NCI-H2107 (cell line): ENCODE measurements at regions not wholly inside any gene's neighbourhood (a gene's known extent, or its start where the extent isn't known, plus 50 kb on each side); places are given as distances from the start of the nearest gene placed in this dataset.
A peak's percentile ranks its signal among the peaks of the same experiment; 100 is the strongest.
"Not testable (repeated sequence)": the region's sequence is repeated elsewhere in the genome, so short reads cannot be mapped to it uniquely, and the experiment has no call there.

Experiments
- DNase-seq: peaks from one replicate; lab custom pipeline; 2025; lab: John Stamatoyannopoulos, UW

GRCh38 chr2:176574484-176575236, 305.4 kb downstream of the MTX2 start:
- no peak for DNase-seq

DNA sequence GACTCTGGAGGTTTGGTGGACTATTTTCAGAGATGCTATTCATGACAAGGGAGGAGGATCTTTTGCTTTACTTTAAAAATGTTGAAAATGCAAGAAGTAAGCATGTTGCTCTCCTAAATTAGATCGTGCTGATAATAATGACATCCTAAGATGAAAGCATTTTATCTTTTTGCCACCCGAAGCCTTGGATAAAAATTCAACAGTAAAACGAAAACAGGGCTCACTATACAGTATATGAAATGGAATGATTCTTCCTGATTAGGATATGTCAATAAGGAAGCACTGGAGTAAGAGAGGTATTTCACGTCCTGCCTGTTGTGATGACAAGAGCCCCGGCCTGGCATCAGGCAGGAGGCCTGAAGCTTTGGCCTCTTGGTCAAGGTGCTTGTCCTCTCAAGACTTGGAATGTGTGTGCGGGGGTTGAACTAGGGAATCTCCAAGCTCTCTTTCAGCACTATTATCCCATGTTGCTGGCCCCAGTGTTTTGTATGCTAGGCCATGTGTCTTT, 306.0 kb downstream of the MTX2 start:
- DNase-seq = no peak

DNA sequence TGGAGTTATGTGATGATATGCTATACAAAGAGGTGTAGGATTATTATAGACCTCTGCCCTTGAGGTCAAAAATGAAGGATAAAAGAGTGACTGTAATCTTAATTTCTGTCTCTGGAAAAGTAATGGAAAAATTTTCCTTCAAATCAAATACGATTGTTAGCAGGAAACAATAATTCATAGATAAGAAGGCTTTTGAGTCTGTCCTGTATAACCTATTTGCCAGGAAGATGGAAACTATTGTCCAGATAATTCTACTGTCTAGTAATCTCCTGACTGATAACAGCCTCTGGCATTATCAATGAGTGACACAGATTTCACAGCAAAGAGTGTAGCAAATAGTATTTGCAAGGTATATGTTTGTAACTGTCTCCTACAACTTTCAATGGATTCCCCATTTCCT, 307.8 kb downstream of the MTX2 start:
- no peak for DNase-seq

GRCh38 chr2:176578292-176578691, 309.1 kb downstream of the MTX2 start:
- not testable (repeated sequence) for DNase-seq

- DNase-seq = no peak
These were observed 310.4 kb downstream of the MTX2 start for GRCh38 chr2:176579608-176580007.

DNA sequence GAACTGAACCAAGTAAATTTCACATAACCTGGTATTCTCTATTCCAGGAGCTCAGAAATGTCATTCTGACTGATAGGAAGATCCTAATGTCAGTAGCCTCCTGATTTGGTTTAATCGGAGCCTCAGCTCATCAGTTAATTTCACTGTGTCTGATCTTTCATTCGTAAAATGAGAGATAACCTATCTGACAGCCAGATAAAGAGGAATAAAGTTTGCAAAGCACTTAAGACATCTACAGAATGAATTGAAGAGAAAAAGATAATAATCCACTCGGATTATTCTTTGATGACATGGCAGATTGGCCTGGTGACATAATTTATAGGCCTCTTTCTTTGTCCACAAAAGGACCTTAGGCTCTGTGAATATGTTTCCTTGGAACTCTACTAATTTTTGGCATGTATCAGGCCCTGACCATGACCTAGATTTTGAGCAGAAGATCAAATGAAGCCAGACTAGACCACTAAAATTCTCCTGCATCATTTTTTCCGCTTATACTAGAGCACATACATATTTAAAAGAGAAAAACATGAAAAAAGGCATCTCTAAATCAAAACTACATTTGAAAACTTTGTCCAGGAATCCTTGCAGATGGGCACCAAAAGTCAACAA, 312.4 kb downstream of the MTX2 start:
- no peak for DNase-seq

GRCh38 chr2:176582176-176582575, 312.9 kb downstream of the MTX2 start:
- DNase-seq = no peak

GRCh38 chr2:176582990-176583481, 313.8 kb downstream of the MTX2 start:
- no peak for DNase-seq

GRCh38 chr2:176583607-176584006, 314.4 kb downstream of the MTX2 start:
- DNase-seq = no peak

- DNase-seq = no peak
These were observed 315.1 kb downstream of the MTX2 start for GRCh38 chr2:176584333-176584732.

- no peak for DNase-seq
These were observed 316.0 kb downstream of the MTX2 start for GRCh38 chr2:176585291-176585690.

GRCh38 chr2:176585791-176586190, 316.5 kb downstream of the MTX2 start:
- DNase-seq = no peak

GRCh38 chr2:176589287-176589686, 320.0 kb downstream of the MTX2 start:
- no peak for DNase-seq

GRCh38 chr2:176589825-176590440, 320.7 kb downstream of the MTX2 start:
- no peak for DNase-seq

- DNase-seq = no peak
These were observed 323.0 kb downstream of the MTX2 start for GRCh38 chr2:176592216-176592615.

DNA sequence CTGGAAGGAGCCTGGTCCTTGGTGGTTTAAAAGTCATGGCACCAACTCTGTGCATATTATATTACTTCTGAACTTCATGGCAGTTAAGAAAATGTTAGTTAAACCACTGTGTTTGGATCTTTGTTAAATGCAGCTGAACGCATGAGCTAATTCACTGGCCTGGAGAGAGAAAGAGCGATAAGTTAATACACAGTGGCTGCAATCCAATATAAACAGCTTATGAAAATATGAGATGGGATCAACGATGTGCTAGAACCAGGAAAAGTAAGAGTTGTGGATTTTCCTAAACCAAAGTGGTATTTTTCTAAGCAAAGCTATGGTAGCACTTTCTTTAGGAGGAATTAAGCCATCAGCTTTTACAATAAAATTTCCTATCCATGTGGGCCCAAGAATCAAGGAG, 326.7 kb downstream of the MTX2 start:
- DNase-seq = no peak

DNA sequence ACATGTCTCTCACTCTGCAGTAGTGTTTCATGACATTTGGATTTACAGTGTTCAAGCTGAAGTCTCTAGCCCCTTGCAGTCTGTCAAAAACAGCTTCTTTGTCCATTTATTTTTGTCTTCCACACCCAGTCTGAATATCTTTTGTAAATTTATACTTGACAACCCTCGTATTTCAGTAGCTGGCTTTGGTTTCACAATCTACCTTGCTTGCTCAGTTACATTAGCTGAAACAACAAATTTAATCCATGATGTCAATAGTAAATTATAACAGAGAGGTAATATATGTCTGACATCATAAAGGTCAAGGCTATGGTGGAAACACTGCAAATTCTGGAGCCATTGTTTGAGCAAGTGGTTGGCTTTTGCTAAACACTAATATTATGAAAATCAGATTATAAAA, 328.7 kb downstream of the MTX2 start:
- no peak for DNase-seq

DNA sequence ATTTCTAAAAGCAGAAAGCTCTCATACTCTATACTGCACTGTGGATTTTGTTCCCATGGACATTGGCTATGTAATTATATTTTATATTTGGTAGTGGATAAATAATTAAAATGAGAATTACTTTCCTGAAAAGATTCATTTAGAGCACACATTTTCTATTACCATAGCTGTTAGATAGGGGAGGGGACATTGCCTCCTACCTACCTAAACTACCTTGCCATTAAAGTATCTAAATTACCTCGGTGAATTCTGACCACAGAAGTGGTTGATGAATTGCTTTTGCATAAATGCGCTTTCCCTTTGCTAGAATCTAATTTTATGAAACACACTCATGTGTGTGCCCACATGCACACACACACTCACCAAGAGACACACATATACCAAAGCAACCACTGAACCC, 329.1 kb downstream of the MTX2 start:
- peak; percentile 35 for DNase-seq

DNA sequence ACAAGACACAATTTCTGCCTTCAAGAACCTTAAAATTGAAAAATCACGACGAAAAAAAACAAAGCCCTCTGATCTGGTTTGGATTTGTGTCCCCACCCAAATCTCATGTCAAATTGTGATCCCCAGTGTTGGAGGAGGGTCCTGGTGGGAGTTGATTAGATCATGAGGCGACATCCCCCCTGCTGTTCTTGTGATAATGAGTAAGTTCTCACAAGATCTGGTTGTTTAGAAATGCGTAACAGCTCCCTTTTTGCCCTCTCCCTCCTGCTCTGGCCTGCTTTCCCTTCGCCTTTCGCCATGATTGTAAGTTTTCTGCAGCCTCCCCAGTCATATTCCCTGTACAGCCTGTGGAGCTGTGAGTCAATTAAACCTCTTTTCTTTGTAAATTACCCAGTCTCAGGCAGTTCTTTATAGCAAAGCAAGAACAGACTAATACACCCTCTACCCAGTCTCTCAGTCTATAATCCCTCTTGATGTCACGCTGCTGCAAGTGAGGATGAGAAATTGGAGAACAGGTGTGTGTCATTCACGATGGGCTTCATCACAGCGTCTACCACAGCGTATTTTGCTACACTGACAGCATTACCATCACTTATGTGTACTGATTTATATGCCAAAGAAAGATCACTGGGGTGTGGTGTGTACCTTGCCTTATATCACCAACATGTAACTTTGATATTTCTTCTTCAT, 330.7 kb downstream of the MTX2 start:
- DNase-seq = no peak

DNA sequence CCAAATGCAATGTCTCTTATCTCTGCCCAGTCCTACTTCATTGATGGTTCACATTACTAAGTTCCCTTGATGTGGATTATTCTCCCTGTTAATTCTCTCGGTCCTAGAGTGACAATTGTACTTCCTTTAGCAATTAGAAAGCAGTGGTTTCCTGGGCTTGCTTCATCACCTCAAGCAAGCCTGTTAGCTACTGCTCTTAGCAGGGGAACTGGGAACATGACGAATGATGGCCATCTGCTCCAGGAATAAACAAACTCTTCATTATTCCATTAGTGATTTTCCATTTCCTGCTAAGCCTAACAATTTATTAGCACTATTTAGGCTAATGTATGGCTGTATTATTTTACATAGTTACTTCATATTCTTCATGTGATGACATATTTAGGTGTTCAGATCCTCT, 331.8 kb downstream of the MTX2 start:
- no peak for DNase-seq

GRCh38 chr2:176612036-176612435, 342.8 kb downstream of the MTX2 start:
- DNase-seq = no peak

DNA sequence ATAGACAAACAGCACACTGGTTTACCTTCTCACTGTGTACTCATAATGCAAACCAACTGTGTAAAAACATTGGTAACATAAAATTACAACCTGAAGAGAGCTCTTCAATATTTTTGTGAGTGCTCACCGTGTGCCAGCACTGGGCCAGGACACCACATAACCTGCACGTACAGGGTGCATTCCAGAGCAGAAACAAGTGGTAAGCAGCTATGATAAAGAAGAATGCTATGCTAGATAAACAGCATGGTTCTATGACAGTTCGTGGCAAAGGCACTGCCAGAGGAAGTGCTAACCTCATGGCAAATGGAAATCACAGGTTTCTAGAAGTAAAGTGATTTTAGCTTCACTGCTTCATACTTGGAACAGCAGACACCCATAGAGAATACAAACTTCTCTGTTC, 343.5 kb downstream of the MTX2 start:
- DNase-seq = no peak
